NCI-H1436 (cell line): ENCODE measurements at regions not wholly inside any gene's neighbourhood (a gene's known extent, or its start where the extent isn't known, plus 50 kb on each side); places are given as distances from the start of the nearest gene placed in this dataset.

ENCODE experiments used
- DNase-seq: peaks from one replicate; lab custom pipeline; 2025; lab: John Stamatoyannopoulos, UW

GRCh38 chr9:23541976-23542375 is 284.1 kb downstream of the ELAVL2 start:
- DNase-seq, result no peak

- no peak for DNase-seq
Measured at GRCh38 chr9:23542438-23542837, 283.6 kb downstream of the ELAVL2 start.

GRCh38 chr9:23542927-23543326 is 283.1 kb downstream of the ELAVL2 start:
- no peak for DNase-seq

- no peak for DNase-seq
Measured at GRCh38 chr9:23543419-23543818, 282.6 kb downstream of the ELAVL2 start.

GRCh38 chr9:23545728-23546127 is 280.3 kb downstream of the ELAVL2 start:
- DNase-seq, result no peak

GRCh38 chr9:23551311-23551721 is 274.7 kb downstream of the ELAVL2 start:
- no peak for DNase-seq

- no peak for DNase-seq
Measured at GRCh38 chr9:23551929-23552707, 273.9 kb downstream of the ELAVL2 start.

GRCh38 chr9:23552876-23553601 is 273.0 kb downstream of the ELAVL2 start:
- no peak for DNase-seq

- no peak for DNase-seq
Measured at GRCh38 chr9:23554686-23555085, 271.4 kb downstream of the ELAVL2 start.

GRCh38 chr9:23555851-23556250 is 270.2 kb downstream of the ELAVL2 start:
- no peak for DNase-seq

- DNase-seq, result no peak
Measured at GRCh38 chr9:23556459-23556858, 269.6 kb downstream of the ELAVL2 start.

- DNase-seq, result no peak
Measured at GRCh38 chr9:23557689-23558088, 268.4 kb downstream of the ELAVL2 start.

- DNase-seq, result no peak
Measured at GRCh38 chr9:23559522-23559921, 266.5 kb downstream of the ELAVL2 start.

- no peak for DNase-seq
Measured at GRCh38 chr9:23563517-23563916, 262.5 kb downstream of the ELAVL2 start.

GRCh38 chr9:23567516-23568165 is 258.4 kb downstream of the ELAVL2 start:
- DNase-seq, result no peak

GRCh38 chr9:23571414-23572104 is 254.5 kb downstream of the ELAVL2 start:
- DNase-seq, result no peak

- no peak for DNase-seq
Measured at GRCh38 chr9:23573800-23574199, 252.2 kb downstream of the ELAVL2 start.

- no peak for DNase-seq
Measured at GRCh38 chr9:23577611-23578010, 248.4 kb downstream of the ELAVL2 start.

- no peak for DNase-seq
Measured at GRCh38 chr9:23581931-23582330, 244.1 kb downstream of the ELAVL2 start.

- DNase-seq, result no peak
Measured at GRCh38 chr9:23582836-23583235, 243.2 kb downstream of the ELAVL2 start.

GRCh38 chr9:23586906-23587305 is 239.1 kb downstream of the ELAVL2 start:
- no peak for DNase-seq

GRCh38 chr9:23587433-23587832 is 238.6 kb downstream of the ELAVL2 start:
- DNase-seq, result no peak
